GM12872 (cell line): ENCODE measurements at regions not wholly inside any gene's neighbourhood (a gene's known extent, or its start where the extent isn't known, plus 50 kb on each side); places are given as distances from the start of the nearest gene placed in this dataset.

Experiments
- CTCF ChIP-seq: IDR thresholded peaks from 3 replicates; pipeline ENCODE4 v1.5.1; 2011; ENCODE audit warnings: low read depth, mild to moderate bottlenecking, low read length, moderate library complexity; ENCODE audit not compliant: insufficient read depth

- no peak for TF ChIP-seq CTCF
These were observed 397.5 kb downstream of the CDH11 start for GRCh38 chr16:64724339-64724738.

- TF ChIP-seq CTCF, result no peak
These were observed 403.4 kb downstream of the CDH11 start for GRCh38 chr16:64718486-64718885.

- no peak for TF ChIP-seq CTCF
These were observed 404.0 kb downstream of the CDH11 start for GRCh38 chr16:64717871-64718270.

- TF ChIP-seq CTCF, result no peak
These were observed 406.2 kb downstream of the CDH11 start for GRCh38 chr16:64715624-64716023.

GRCh38 chr16:64712026-64712425, 409.8 kb downstream of the CDH11 start:
- no peak for TF ChIP-seq CTCF

GRCh38 chr16:64711596-64711995, 410.3 kb downstream of the CDH11 start:
- TF ChIP-seq CTCF, result no peak

GRCh38 chr16:64711026-64711425, 410.8 kb downstream of the CDH11 start:
- no peak for TF ChIP-seq CTCF

- TF ChIP-seq CTCF, result no peak
These were observed 416.4 kb downstream of the CDH11 start for GRCh38 chr16:64705443-64705842.
